ENCODE measurements at regions not wholly inside any gene's neighbourhood (a gene's known extent, or its start where the extent isn't known, plus 50 kb on each side); places are given as distances from the start of the nearest gene placed in this dataset.
"Not testable (repeated sequence)": the region's sequence is repeated elsewhere in the genome, so short reads cannot be mapped to it uniquely, and the experiment has no call there.

- TF ChIP-seq POLR2A (IDR thresholded peaks at IDR 0.05; ENCODE audit: low read depth, low read length), result no peak
- FAIRE-seq (no peak), DNase-seq (ENCODE audit: insufficient read length, low spot score) (no peak)
These were observed 432.3 kb downstream of the TMEM114 start for GRCh38 chr16:8158051-8158450.

DNA sequence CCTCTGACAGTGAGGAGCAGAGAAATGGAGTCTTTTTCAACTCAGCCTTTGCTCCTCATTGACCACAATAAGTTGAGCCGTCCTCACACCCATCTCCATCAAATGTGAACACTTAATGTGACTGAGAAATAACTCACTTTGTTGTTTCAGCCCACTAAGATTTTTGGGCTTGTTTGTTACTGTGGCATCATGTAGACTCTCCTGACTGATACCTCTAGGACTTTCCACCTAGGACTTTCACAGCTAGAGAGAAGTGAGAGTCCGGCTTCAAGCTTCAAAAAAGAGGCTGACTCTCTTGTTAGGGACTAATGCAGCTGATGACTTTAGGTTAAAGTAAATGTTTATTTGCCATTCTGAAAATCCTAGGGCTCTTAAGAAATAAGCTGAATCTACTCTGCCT lies 435.0 kb downstream of the TMEM114 start:
- TF ChIP-seq POLR2A (IDR thresholded peaks at IDR 0.05; ENCODE audit: low read depth, low read length), result no peak
- FAIRE-seq (no peak), DNase-seq (ENCODE audit: insufficient read length, low spot score) (no peak)

GRCh38 chr16:8146256-8147012 lies 443.9 kb downstream of the TMEM114 start:
- no peak for TF ChIP-seq POLR2A (IDR thresholded peaks at IDR 0.05; ENCODE audit: low read depth, low read length)
- FAIRE-seq, result no peak
- DNase-seq (ENCODE audit: insufficient read length, low spot score), result no peak

GRCh38 chr16:8138666-8139065 lies 451.6 kb downstream of the TMEM114 start:
- DNase-seq (ENCODE audit: insufficient read length, low spot score), result no peak
- no peak for TF ChIP-seq POLR2A (IDR thresholded peaks at IDR 0.05; ENCODE audit: low read depth, low read length)
- no peak for FAIRE-seq

- TF ChIP-seq POLR2A (IDR thresholded peaks at IDR 0.05; ENCODE audit: low read depth, low read length), result no peak
- FAIRE-seq, result no peak
These were observed 452.7 kb downstream of the TMEM114 start for GRCh38 chr16:8137606-8138005.

DNA sequence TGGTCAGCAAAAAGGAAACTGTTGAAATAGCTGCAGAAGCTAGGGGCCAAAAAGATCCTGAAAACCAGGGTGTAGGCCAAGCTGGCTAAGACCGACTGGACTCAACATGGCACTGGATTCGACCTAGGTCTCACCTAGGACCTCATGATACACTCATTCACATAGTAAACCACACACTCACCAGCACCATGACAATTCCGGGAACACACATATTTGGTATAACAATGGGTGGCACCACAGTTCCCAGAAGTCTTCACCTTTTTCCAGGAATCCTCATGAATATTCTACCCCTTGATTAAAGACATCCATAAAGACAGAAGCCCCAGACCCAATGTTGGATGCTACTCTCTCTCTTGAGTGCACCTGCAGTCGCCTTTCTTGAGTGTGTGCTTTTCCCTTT lies 460.1 kb downstream of the TMEM114 start:
- DNase-seq (ENCODE audit: insufficient read length, low spot score) (no peak), FAIRE-seq (no peak)
- TF ChIP-seq POLR2A (IDR thresholded peaks at IDR 0.05; ENCODE audit: low read depth, low read length), result no peak

More at GRCh38 chr16:8137606-8138005, 452.7 kb downstream of the TMEM114 start:
- DNase-seq (ENCODE audit: insufficient read length, low spot score), result no peak

- TF ChIP-seq POLR2A (IDR thresholded peaks at IDR 0.05; ENCODE audit: low read depth, low read length), result no peak
- no peak for DNase-seq (ENCODE audit: insufficient read length, low spot score)
- FAIRE-seq, result no peak
These were observed 463.2 kb downstream of the TMEM114 start for GRCh38 chr16:8127070-8127469.

DNA sequence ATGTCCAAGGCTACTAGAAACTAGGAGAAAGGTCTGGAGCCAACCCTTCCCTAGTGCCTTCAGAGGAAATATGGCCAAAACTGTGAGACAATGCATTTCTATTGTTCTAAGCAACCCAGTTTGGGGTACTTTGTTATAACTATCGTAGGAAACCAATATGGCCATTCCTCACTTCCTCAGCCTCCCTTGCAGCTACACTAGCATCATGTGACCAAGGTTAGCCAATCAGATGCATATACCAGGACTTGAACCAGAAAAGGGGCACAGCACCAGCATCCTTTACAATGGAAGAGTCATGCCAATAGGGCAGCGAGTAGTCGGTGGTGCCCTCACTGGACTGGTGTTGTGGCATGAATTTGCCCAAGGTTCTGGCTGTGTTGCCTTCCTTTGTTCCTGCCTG lies 464.0 kb downstream of the TMEM114 start:
- FAIRE-seq, result no peak
- DNase-seq (ENCODE audit: insufficient read length, low spot score), result no peak
- TF ChIP-seq POLR2A (IDR thresholded peaks at IDR 0.05; ENCODE audit: low read depth, low read length), result no peak

GRCh38 chr16:8120001-8120400 lies 470.3 kb downstream of the TMEM114 start:
- FAIRE-seq, result no peak
- TF ChIP-seq POLR2A (IDR thresholded peaks at IDR 0.05; ENCODE audit: low read depth, low read length), result no peak
- DNase-seq (ENCODE audit: insufficient read length, low spot score), result no peak

- no peak for DNase-seq (ENCODE audit: insufficient read length, low spot score)
- no peak for TF ChIP-seq POLR2A (IDR thresholded peaks at IDR 0.05; ENCODE audit: low read depth, low read length)
- no peak for FAIRE-seq
These were observed 474.5 kb downstream of the TMEM114 start for GRCh38 chr16:8115814-8116213.

DNA sequence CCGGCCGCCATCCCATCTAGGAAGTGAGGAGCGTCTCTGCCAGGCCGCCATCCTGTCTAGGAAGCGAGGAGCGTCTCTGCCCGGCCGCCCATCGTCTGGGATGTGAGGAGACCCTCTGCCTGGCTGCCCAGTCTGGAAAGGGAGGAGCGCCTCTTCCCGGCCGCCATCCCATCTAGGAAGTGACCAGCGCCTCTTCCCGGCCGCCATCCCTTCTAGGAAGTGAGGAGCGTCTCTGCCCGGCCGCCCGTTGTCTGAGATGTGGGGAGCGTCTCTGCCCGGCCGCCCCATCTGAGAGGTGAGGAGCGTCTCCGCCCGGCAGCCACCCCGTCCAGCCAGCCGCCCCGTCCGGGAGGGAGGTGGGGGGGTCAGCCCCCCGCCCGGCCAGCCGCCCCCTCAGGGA lies 475.4 kb downstream of the TMEM114 start:
- not testable (repeated sequence) for FAIRE-seq; DNase-seq (ENCODE audit: insufficient read length, low spot score)

- TF ChIP-seq POLR2A (IDR thresholded peaks at IDR 0.05; ENCODE audit: low read depth, low read length), result no peak
- no peak for DNase-seq (ENCODE audit: insufficient read length, low spot score)
- FAIRE-seq, result no peak
These were observed 476.5 kb downstream of the TMEM114 start for GRCh38 chr16:8113843-8114242.

DNA sequence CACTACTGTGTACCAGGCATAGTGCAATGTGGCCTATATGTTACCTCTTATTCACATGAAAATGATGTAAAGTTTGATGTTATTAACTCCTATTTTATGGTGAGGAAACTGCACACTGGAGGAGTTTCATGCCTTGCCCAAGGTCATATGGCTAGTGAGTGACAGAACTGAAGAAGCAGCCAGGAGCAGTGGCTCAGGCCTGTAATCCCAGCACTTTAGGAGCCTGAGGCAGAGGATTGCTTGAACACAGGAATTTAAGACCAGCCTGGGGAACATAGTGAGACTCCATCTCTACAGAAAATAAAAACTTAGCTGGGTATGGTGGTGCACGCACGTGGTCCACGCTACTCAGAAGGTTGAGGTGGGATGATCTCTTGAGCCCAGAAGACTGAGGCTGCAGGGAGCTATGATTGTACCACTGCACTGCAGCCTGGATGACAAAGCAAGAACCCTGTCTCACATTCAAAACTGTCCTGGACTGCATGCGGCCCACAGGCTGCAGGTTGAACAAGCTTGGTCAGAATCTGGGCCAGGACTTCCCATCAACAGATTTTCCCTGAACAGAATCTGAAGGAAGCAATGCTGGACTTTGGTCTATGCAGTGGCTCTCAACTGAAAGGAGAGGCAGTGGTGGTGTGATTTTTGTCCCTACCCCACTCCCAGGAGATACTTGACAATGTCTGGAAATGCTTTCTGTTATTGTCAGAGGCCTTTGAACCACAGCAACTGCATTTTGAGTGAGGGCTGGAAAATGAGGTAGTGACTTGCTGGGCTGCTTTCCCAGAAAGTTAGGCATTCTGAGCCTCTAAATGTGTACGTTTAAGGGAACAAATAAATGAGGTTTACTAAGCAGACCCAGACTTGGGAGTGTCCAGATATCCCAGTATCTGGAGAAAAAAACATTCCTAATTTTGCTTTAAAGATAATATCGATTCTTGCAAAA lies 479.5 kb downstream of the TMEM114 start:
- TF ChIP-seq POLR2A (IDR thresholded peaks at IDR 0.05; ENCODE audit: low read depth, low read length), result no peak
- FAIRE-seq (no peak), DNase-seq (ENCODE audit: insufficient read length, low spot score) (no peak)

DNA sequence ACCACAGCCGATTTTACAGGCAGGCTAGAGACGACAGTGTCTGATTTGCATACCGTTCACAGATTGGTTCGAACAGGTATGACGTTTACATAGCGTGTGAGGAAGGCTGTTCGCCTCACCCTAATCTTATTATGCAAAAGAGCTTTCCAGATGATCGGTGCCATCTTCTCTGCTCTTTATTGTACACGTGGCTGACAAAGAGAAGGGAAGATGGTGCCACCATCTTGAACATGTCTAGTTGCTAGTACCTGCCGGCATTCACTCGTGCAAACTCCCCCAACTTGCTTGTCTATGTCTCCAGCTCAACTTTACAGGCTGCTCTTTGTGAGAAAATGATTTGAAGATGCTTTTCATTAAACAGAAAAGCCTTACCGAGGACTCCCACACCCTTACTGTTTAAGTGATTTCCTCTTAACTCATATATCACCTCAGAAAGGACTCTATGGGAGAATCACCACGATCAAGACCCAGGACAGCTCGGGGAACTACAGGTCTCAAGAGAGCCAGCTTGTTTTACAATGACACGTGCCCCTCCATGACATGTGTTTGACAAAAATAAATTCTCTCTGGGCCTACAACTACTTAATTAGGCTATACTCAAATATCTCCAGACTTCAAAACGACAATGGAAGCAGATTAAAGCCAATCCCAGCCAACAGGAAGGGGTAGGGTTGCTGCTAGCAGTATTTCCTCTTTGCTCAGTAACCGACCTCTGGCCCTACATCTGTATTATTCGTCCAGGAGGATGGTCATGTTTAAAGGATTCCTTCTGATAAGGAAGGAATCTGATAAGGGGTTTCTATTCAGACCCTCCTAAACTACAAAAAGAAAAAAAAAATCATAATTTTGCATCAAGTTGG lies 480.6 kb downstream of the TMEM114 start:
- DNase-seq (ENCODE audit: insufficient read length, low spot score), result no peak
- FAIRE-seq, result no peak
- no peak for TF ChIP-seq POLR2A (IDR thresholded peaks at IDR 0.05; ENCODE audit: low read depth, low read length)

Data from H54 (cell line).